ENCODE measurements at regions not wholly inside any gene's neighbourhood (a gene's known extent, or its start where the extent isn't known, plus 50 kb on each side); places are given as distances from the start of the nearest gene placed in this dataset.

DNA sequence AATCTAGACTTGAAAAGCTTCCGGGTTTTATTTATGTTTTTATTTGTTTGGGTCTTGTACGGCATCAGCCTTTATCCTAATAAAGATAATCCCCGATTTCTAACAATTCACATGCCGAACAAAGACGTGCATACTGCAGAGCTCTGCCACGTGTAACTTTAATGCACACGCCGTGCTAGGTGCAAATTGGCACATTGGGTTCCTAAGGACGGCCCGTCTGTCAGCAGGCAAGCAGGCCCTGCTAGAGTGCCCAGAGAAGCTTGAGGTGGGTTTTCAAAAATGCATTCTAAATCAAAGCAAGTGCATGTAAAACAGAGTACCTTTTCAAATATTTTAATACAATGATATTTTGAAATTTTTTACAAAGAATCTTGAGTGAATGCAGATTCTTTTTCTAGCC lies 806.4 kb upstream of the POU3F3 start:
- no peaks in the 10 kb centered on the region for H4K20me1 ChIP-seq (ENCODE audit: low read depth, low read length)
- no peak overlapping the region for H3K4me3 ChIP-seq (ENCODE audit: insufficient read depth, low read length, poor library complexity, severe bottlenecking)
- H3F3A ChIP-seq (ENCODE audit: insufficient read depth) = 0 out of 2 replicates have a peak, but pooled peaks cover 5% of the 10 kb centered on the region
- no peaks in the 10 kb centered on the region for H3K9me2 ChIP-seq (replicated peaks; ENCODE audit: insufficient read depth, low read length)
- H3K27me3 ChIP-seq (ENCODE audit: low read length) = no peaks in the 10 kb centered on the region
- H3K4me2 ChIP-seq (ENCODE audit: low read depth, low read length, poor library complexity, severe bottlenecking) = no peak overlapping the region
- H3K9ac ChIP-seq (ENCODE audit: low read length) = no peak overlapping the region
- H3K79me2 ChIP-seq (ENCODE audit: insufficient read depth, low read length) = no peaks in the 10 kb centered on the region
- H3K36me3 ChIP-seq (ENCODE audit: low read length) = no peaks in the 10 kb centered on the region
- H2AFZ ChIP-seq (ENCODE audit: low read depth, low read length, severe bottlenecking) = no peak overlapping the region
- TF ChIP-seq EZH2phosphoT487 (conservative IDR thresholded peaks at IDR 0.05; ENCODE audit: low read length) = no peak
- TF ChIP-seq, protein P1, sequence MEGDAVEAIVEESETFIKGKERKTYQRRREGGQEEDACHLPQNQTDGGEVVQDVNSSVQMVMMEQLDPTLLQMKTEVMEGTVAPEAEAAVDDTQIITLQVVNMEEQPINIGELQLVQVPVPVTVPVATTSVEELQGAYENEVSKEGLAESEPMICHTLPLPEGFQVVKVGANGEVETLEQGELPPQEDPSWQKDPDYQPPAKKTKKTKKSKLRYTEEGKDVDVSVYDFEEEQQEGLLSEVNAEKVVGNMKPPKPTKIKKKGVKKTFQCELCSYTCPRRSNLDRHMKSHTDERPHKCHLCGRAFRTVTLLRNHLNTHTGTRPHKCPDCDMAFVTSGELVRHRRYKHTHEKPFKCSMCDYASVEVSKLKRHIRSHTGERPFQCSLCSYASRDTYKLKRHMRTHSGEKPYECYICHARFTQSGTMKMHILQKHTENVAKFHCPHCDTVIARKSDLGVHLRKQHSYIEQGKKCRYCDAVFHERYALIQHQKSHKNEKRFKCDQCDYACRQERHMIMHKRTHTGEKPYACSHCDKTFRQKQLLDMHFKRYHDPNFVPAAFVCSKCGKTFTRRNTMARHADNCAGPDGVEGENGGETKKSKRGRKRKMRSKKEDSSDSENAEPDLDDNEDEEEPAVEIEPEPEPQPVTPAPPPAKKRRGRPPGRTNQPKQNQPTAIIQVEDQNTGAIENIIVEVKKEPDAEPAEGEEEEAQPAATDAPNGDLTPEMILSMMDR (IDR thresholded peaks at IDR 0.05; ENCODE audit: insufficient read depth, low read length, poor library complexity, severe bottlenecking) = no peak
- H3K27ac ChIP-seq (ENCODE audit: low read depth, low read length) = no peak overlapping the region
- no peaks in the 10 kb centered on the region for H3K9me3 ChIP-seq (ENCODE audit: insufficient read depth, low read length)

DNA sequence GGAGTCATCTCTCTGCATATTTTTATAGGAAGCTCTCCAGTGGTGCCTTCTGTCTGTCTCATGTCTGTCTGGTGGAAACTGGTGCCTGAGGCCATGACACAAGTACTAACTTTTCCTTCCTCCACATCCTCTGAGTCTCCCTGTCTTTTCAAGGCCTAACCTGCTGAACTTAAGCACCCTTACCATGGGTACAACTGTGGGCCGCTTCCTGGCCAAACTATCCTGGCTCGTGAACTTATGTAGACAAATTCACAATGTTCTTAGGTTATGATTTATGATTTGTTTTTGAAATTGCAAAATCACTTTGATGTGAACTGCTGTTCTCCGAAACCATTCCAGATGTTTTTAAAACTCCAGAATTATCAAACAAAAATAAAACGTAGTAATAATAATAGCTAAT lies 804.5 kb upstream of the POU3F3 start:
- Histone ChIP-seq H3K4me2 (ENCODE audit: low read depth, low read length, poor library complexity, severe bottlenecking) (no peak overlapping the region), H3K27ac (ENCODE audit: low read depth, low read length) (no peak overlapping the region), H3K9me2 (replicated peaks; ENCODE audit: insufficient read depth, low read length) (no peaks in the 10 kb centered on the region), H3K4me3 (ENCODE audit: insufficient read depth, low read length, poor library complexity, severe bottlenecking) (no peak overlapping the region), H3K79me2 (ENCODE audit: insufficient read depth, low read length) (no peaks in the 10 kb centered on the region), H3K36me3 (ENCODE audit: low read length) (no peaks in the 10 kb centered on the region), H2AFZ (ENCODE audit: low read depth, low read length, severe bottlenecking) (no peak overlapping the region), H3K9me3 (ENCODE audit: insufficient read depth, low read length) (no peaks in the 10 kb centered on the region), H3F3A (ENCODE audit: insufficient read depth) (no peaks in the 10 kb centered on the region), H3K27me3 (ENCODE audit: low read length) (no peaks in the 10 kb centered on the region), H4K20me1 (ENCODE audit: low read depth, low read length) (no peaks in the 10 kb centered on the region), H3K9ac (ENCODE audit: low read length) (no peak overlapping the region)
- no peak for TF ChIP-seq EZH2phosphoT487 (conservative IDR thresholded peaks at IDR 0.05; ENCODE audit: low read length)
- TF ChIP-seq, protein P1 (IDR thresholded peaks at IDR 0.05; ENCODE audit: insufficient read depth, low read length, poor library complexity, severe bottlenecking) = no peak

DNA sequence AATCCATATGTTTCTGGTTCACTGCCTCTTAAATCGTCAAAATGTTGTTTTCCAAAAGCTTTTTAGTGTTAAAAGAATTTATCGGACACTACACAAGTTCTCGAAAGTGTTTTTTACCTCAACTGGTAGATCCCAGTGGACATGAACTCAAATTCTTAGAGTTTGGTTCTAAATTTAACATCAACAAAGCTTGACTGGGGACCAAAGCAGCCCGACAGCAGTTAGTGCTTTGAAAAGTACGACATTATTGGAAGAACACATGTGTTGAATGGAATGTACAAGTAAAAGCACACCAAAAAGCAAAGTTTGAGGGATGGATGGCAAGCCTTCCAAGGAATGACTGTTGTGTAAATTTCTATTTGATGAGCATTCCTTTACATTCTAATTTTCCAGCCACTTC lies 803.9 kb upstream of the POU3F3 start:
- no peaks in the 10 kb centered on the region for H3K79me2 ChIP-seq (ENCODE audit: insufficient read depth, low read length)
- H4K20me1 ChIP-seq (ENCODE audit: low read depth, low read length) = no peaks in the 10 kb centered on the region
- no peak overlapping the region for H3K27ac ChIP-seq (ENCODE audit: low read depth, low read length)
- no peak overlapping the region for H3K4me3 ChIP-seq (ENCODE audit: insufficient read depth, low read length, poor library complexity, severe bottlenecking)
- TF ChIP-seq, protein P1 (IDR thresholded peaks at IDR 0.05; ENCODE audit: insufficient read depth, low read length, poor library complexity, severe bottlenecking) = no peak
- TF ChIP-seq EZH2phosphoT487 (conservative IDR thresholded peaks at IDR 0.05; ENCODE audit: low read length) = no peak
- no peak overlapping the region for H2AFZ ChIP-seq (ENCODE audit: low read depth, low read length, severe bottlenecking)
- no peaks in the 10 kb centered on the region for H3K36me3 ChIP-seq (ENCODE audit: low read length)
- no peaks in the 10 kb centered on the region for H3K9me3 ChIP-seq (ENCODE audit: insufficient read depth, low read length)
- H3F3A ChIP-seq (ENCODE audit: insufficient read depth) = no peaks in the 10 kb centered on the region
- no peak overlapping the region for H3K4me2 ChIP-seq (ENCODE audit: low read depth, low read length, poor library complexity, severe bottlenecking)
- no peak overlapping the region for H3K9ac ChIP-seq (ENCODE audit: low read length)
- H3K9me2 ChIP-seq (replicated peaks; ENCODE audit: insufficient read depth, low read length) = no peaks in the 10 kb centered on the region
- H3K27me3 ChIP-seq (ENCODE audit: low read length) = no peaks in the 10 kb centered on the region
